ENCODE measurements at regions not wholly inside any gene's neighbourhood (a gene's known extent, or its start where the extent isn't known, plus 50 kb on each side); places are given as distances from the start of the nearest gene placed in this dataset.

- Histone ChIP-seq H3K4me3 (no peak overlapping the region), H3K9me3 (ENCODE audit: low read depth) (no peaks in the 10 kb centered on the region), H2AFZ (no peak overlapping the region), H3K27ac (no peak overlapping the region), H3K4me1 (ENCODE audit: insufficient read depth) (no peaks in the 10 kb centered on the region), H3K27me3 (no peaks in the 10 kb centered on the region), H3K36me3 (replicated peaks; ENCODE audit: insufficient read depth, low read depth) (no peaks in the 10 kb centered on the region), H3K79me2 (no peaks in the 10 kb centered on the region), H3K4me2 (no peak overlapping the region), H3K9me2 (replicated peaks; ENCODE audit: insufficient read depth) (no peaks in the 10 kb centered on the region), H4K20me1 (ENCODE audit: insufficient read depth, poor library complexity, severe bottlenecking) (no peaks in the 10 kb centered on the region)
- DNase-seq (ENCODE audit: low spot score): no peak
- WGBS (ENCODE audit: low lambda C conversion rate, missing lambda C conversion rate): 90% methylated on average over 2 of the region's 2 CpGs
- no peak for TF ChIP-seq EZH2phosphoT487 (IDR thresholded peaks at IDR 0.05; ENCODE audit: low read depth, severe bottlenecking, unreplicated experiment)
- no peak for TF ChIP-seq EZH2 (IDR thresholded peaks at IDR 0.05; ENCODE audit: borderline replicate concordance)
- TF ChIP-seq CTCF (IDR thresholded peaks at IDR 0.05; ENCODE audit: poor library complexity): no peak
Observed at GRCh38 chr13:106361621-106362020, 173.8 kb downstream of the EFNB2 start.

- DNase-seq (ENCODE audit: low spot score): no peak
- TF ChIP-seq CTCF (IDR thresholded peaks at IDR 0.05; ENCODE audit: poor library complexity): no peak
- no peak for TF ChIP-seq EZH2 (IDR thresholded peaks at IDR 0.05; ENCODE audit: borderline replicate concordance)
- TF ChIP-seq EZH2phosphoT487 (IDR thresholded peaks at IDR 0.05; ENCODE audit: low read depth, severe bottlenecking, unreplicated experiment): no peak
- no peak overlapping the region for H3K27ac ChIP-seq
- no peak overlapping the region for H3K4me2 ChIP-seq
- H3K79me2 ChIP-seq: no peaks in the 10 kb centered on the region
- no peaks in the 10 kb centered on the region for H4K20me1 ChIP-seq (ENCODE audit: insufficient read depth, poor library complexity, severe bottlenecking)
- H3K4me3 ChIP-seq: no peak overlapping the region
- H2AFZ ChIP-seq: no peak overlapping the region
- no peaks in the 10 kb centered on the region for H3K4me1 ChIP-seq (ENCODE audit: insufficient read depth)
- no peaks in the 10 kb centered on the region for H3K27me3 ChIP-seq
- H3K9me3 ChIP-seq (ENCODE audit: low read depth): no peaks in the 10 kb centered on the region
- 42% methylated on average over 2 of the region's 2 CpGs for WGBS (ENCODE audit: low lambda C conversion rate, missing lambda C conversion rate)
- H3K9me2 ChIP-seq (replicated peaks; ENCODE audit: insufficient read depth): no peaks in the 10 kb centered on the region
- no peaks in the 10 kb centered on the region for H3K36me3 ChIP-seq (replicated peaks; ENCODE audit: insufficient read depth, low read depth)
Observed at GRCh38 chr13:106357198-106357597, 178.3 kb downstream of the EFNB2 start.

GRCh38 chr13:106355866-106356265, 179.6 kb downstream of the EFNB2 start:
- 85% methylated on average over 6 of the region's 6 CpGs for WGBS (ENCODE audit: low lambda C conversion rate, missing lambda C conversion rate)
- no peak for DNase-seq (ENCODE audit: low spot score)
- Histone ChIP-seq H3K9me2 (replicated peaks; ENCODE audit: insufficient read depth) (no peaks in the 10 kb centered on the region), H3K27ac (no peak overlapping the region), H3K4me2 (no peak overlapping the region), H3K79me2 (no peaks in the 10 kb centered on the region), H3K9me3 (ENCODE audit: low read depth) (no peaks in the 10 kb centered on the region), H3K36me3 (replicated peaks; ENCODE audit: insufficient read depth, low read depth) (no peaks in the 10 kb centered on the region), H3K4me1 (ENCODE audit: insufficient read depth) (no peaks in the 10 kb centered on the region), H2AFZ (no peak overlapping the region), H4K20me1 (ENCODE audit: insufficient read depth, poor library complexity, severe bottlenecking) (no peaks in the 10 kb centered on the region), H3K27me3 (no peaks in the 10 kb centered on the region), H3K4me3 (no peak overlapping the region)
- TF ChIP-seq EZH2 (IDR thresholded peaks at IDR 0.05; ENCODE audit: borderline replicate concordance) (no peak), CTCF (IDR thresholded peaks at IDR 0.05; ENCODE audit: poor library complexity) (no peak), EZH2phosphoT487 (IDR thresholded peaks at IDR 0.05; ENCODE audit: low read depth, severe bottlenecking, unreplicated experiment) (no peak)

GRCh38 chr13:106354961-106355360, 180.5 kb downstream of the EFNB2 start:
- H3K9me2 ChIP-seq (replicated peaks; ENCODE audit: insufficient read depth): no peaks in the 10 kb centered on the region
- H4K20me1 ChIP-seq (ENCODE audit: insufficient read depth, poor library complexity, severe bottlenecking): no peaks in the 10 kb centered on the region
- WGBS (ENCODE audit: low lambda C conversion rate, missing lambda C conversion rate): 79% methylated on average over 3 of the region's 3 CpGs
- no peaks in the 10 kb centered on the region for H3K27me3 ChIP-seq
- H3K27ac ChIP-seq: no peak overlapping the region
- DNase-seq (ENCODE audit: low spot score): no peak
- no peaks in the 10 kb centered on the region for H3K9me3 ChIP-seq (ENCODE audit: low read depth)
- no peak overlapping the region for H3K4me3 ChIP-seq
- peaks cover 3% of the 10 kb centered on the region for H3K4me1 ChIP-seq (ENCODE audit: insufficient read depth)
- TF ChIP-seq EZH2 (IDR thresholded peaks at IDR 0.05; ENCODE audit: borderline replicate concordance) (no peak), EZH2phosphoT487 (IDR thresholded peaks at IDR 0.05; ENCODE audit: low read depth, severe bottlenecking, unreplicated experiment) (no peak), CTCF (IDR thresholded peaks at IDR 0.05; ENCODE audit: poor library complexity) (no peak)
- no peak overlapping the region for H3K4me2 ChIP-seq
- no peaks in the 10 kb centered on the region for H3K36me3 ChIP-seq (replicated peaks; ENCODE audit: insufficient read depth, low read depth)
- H3K79me2 ChIP-seq: no peaks in the 10 kb centered on the region
- H2AFZ ChIP-seq: no peak overlapping the region

Measured in hepatocyte (in vitro differentiated cells).